HG03342 (cell line): ENCODE measurements at regions not wholly inside any gene's neighbourhood (a gene's known extent, or its start where the extent isn't known, plus 50 kb on each side); places are given as distances from the start of the nearest gene placed in this dataset.

Experiments used
- ATAC-seq: cut with Tn5 transposase; IDR thresholded peaks from one replicate; pipeline ENCODE4 v1.9.1; 2021; ENCODE audit warnings: mild to moderate bottlenecking, moderate library complexity; ENCODE audit not compliant: unreplicated experiment

GRCh38 chr20:58019027-58019849, 209.2 kb downstream of the ANKRD60 start:
- no peak for ATAC-seq

GRCh38 chr20:58018590-58018989, 209.9 kb downstream of the ANKRD60 start:
- ATAC-seq, result no peak

- no peak for ATAC-seq
These were observed 210.4 kb downstream of the ANKRD60 start for GRCh38 chr20:58017970-58018530.

- ATAC-seq, result no peak
These were observed 211.1 kb downstream of the ANKRD60 start for GRCh38 chr20:58017231-58017969.

GRCh38 chr20:58016779-58017178, 211.7 kb downstream of the ANKRD60 start:
- ATAC-seq, result no peak

- ATAC-seq, result no peak
These were observed 213.7 kb downstream of the ANKRD60 start for GRCh38 chr20:58014628-58015315.

GRCh38 chr20:58012731-58013510, 215.5 kb downstream of the ANKRD60 start:
- no peak for ATAC-seq

- no peak for ATAC-seq
These were observed 216.4 kb downstream of the ANKRD60 start for GRCh38 chr20:58011947-58012610.

- no peak for ATAC-seq
These were observed 217.1 kb downstream of the ANKRD60 start for GRCh38 chr20:58011106-58011946.

- no peak for ATAC-seq
These were observed 217.8 kb downstream of the ANKRD60 start for GRCh38 chr20:58010666-58011065.

GRCh38 chr20:58010186-58010585, 218.3 kb downstream of the ANKRD60 start:
- no peak for ATAC-seq

GRCh38 chr20:58008866-58009265, 219.6 kb downstream of the ANKRD60 start:
- ATAC-seq, result no peak

GRCh38 chr20:58008413-58008812, 220.0 kb downstream of the ANKRD60 start:
- no peak for ATAC-seq

- no peak for ATAC-seq
These were observed 220.5 kb downstream of the ANKRD60 start for GRCh38 chr20:58007947-58008346.

- ATAC-seq, result no peak
These were observed 221.8 kb downstream of the ANKRD60 start for GRCh38 chr20:58006346-58007316.

GRCh38 chr20:58005581-58006345, 222.7 kb downstream of the ANKRD60 start:
- ATAC-seq, result no peak

GRCh38 chr20:58004900-58005299, 223.6 kb downstream of the ANKRD60 start:
- ATAC-seq, result no peak
